ENCODE measurements at regions not wholly inside any gene's neighbourhood (a gene's known extent, or its start where the extent isn't known, plus 50 kb on each side); places are given as distances from the start of the nearest gene placed in this dataset.
A peak's percentile ranks its signal among the peaks of the same experiment; 100 is the strongest.

- BruUV-seq (replicated peaks): no TSS peak
- peak; percentile 1 for DNase-seq (ENCODE audit: unreplicated experiment)
- CTCF ChIA-PET: interaction anchor here (1.0 kb wide), 1 partner anchor 10 kb away, joined by 3 read pairs; no protein-coding TSS in a partner anchor
- Mint-ChIP-seq H3K27ac (ENCODE audit: low read depth, unreplicated experiment) (no peak overlapping the region), H3K4me1 (ENCODE audit: insufficient read depth, unreplicated experiment) (no peaks in the 10 kb centered on the region), H3K4me3 (ENCODE audit: unreplicated experiment) (no peak overlapping the region), H3K9me3 (ENCODE audit: unreplicated experiment) (no peaks in the 10 kb centered on the region), H3K27me3 (ENCODE audit: insufficient read depth, unreplicated experiment) (no peaks in the 10 kb centered on the region), H3K36me3 (ENCODE audit: insufficient read depth, unreplicated experiment) (peaks cover 6% of the 10 kb centered on the region)
- intact Hi-C loops (cut with micrococcal nuclease): loop anchor here (10.0 kb wide), 1 partner anchor 488 kb away; no protein-coding TSS in a partner anchor
- TF ChIP-seq CTCF (IDR thresholded peaks at IDR 0.05; ENCODE audit: unreplicated experiment): no peak
- POLR2A ChIA-PET: no interaction called here
Measured at GRCh38 chr4:123093236-123093635, 170.8 kb upstream of the NUDT6 start.

GRCh38 chr4:123096038-123096437, 173.6 kb upstream of the NUDT6 start:
- CTCF ChIA-PET: interaction anchor here (0.9 to 1.1 kb wide), 2 partner anchors 87 to 564 kb away, joined by 3 to 5 read pairs; no protein-coding TSS in a partner anchor

GRCh38 chr4:123102897-123103471, 180.6 kb upstream of the NUDT6 start:
- peak; percentile 49 for DNase-seq (ENCODE audit: unreplicated experiment)
- intact Hi-C loops (cut with micrococcal nuclease): loop anchor here (1.0 to 10.0 kb wide), 5 partner anchors 558 to 1222 kb away; no protein-coding TSS in a partner anchor
- ChIA-PET POLR2A (interaction anchor here (0.6 to 1.5 kb wide), 5 partner anchors 129 to 1077 kb away, joined by 3 to 4 read pairs (median 3); no protein-coding TSS in a partner anchor), CTCF (interaction anchor here (0.6 to 3.0 kb wide), 28 partner anchors 8 to 1230 kb away, joined by 3 to 17 read pairs (median 3); no protein-coding TSS in a partner anchor)
- no peaks in the 10 kb centered on the region for H3K9me3 Mint-ChIP-seq (ENCODE audit: unreplicated experiment)
- no TSS peak for BruUV-seq (replicated peaks)
- peak; percentile 58 for TF ChIP-seq CTCF (IDR thresholded peaks at IDR 0.05; ENCODE audit: unreplicated experiment)
- peaks cover 6% of the 10 kb centered on the region for H3K36me3 Mint-ChIP-seq (ENCODE audit: insufficient read depth, unreplicated experiment)
- H3K27ac Mint-ChIP-seq (ENCODE audit: low read depth, unreplicated experiment): peak overlapping the region; percentile 29
- H3K4me3 Mint-ChIP-seq (ENCODE audit: unreplicated experiment): no peak overlapping the region
- H3K4me1 Mint-ChIP-seq (ENCODE audit: insufficient read depth, unreplicated experiment): peaks cover 5% of the 10 kb centered on the region
- no peaks in the 10 kb centered on the region for H3K27me3 Mint-ChIP-seq (ENCODE audit: insufficient read depth, unreplicated experiment)

More at GRCh38 chr4:123096038-123096437, 173.6 kb upstream of the NUDT6 start:
- H3K27ac Mint-ChIP-seq (ENCODE audit: low read depth, unreplicated experiment): no peak overlapping the region
- H3K9me3 Mint-ChIP-seq (ENCODE audit: unreplicated experiment): no peaks in the 10 kb centered on the region
- peak; percentile 32 for DNase-seq (ENCODE audit: unreplicated experiment)
- no peak for TF ChIP-seq CTCF (IDR thresholded peaks at IDR 0.05; ENCODE audit: unreplicated experiment)
- no peaks in the 10 kb centered on the region for H3K4me1 Mint-ChIP-seq (ENCODE audit: insufficient read depth, unreplicated experiment)
- BruUV-seq (replicated peaks): no TSS peak
- no peak overlapping the region for H3K4me3 Mint-ChIP-seq (ENCODE audit: unreplicated experiment)
- H3K36me3 Mint-ChIP-seq (ENCODE audit: insufficient read depth, unreplicated experiment): peaks cover 2% of the 10 kb centered on the region
- POLR2A ChIA-PET: no interaction called here
- H3K27me3 Mint-ChIP-seq (ENCODE audit: insufficient read depth, unreplicated experiment): no peaks in the 10 kb centered on the region
- intact Hi-C loops (cut with micrococcal nuclease): loop anchor here (10.0 kb wide), 1 partner anchor 491 kb away; no protein-coding TSS in a partner anchor

- TF ChIP-seq CTCF (IDR thresholded peaks at IDR 0.05; ENCODE audit: unreplicated experiment): no peak
- no TSS peak for BruUV-seq (replicated peaks)
- Mint-ChIP-seq H3K4me3 (ENCODE audit: unreplicated experiment) (no peak overlapping the region), H3K27ac (ENCODE audit: low read depth, unreplicated experiment) (no peak overlapping the region), H3K9me3 (ENCODE audit: unreplicated experiment) (no peaks in the 10 kb centered on the region), H3K36me3 (ENCODE audit: insufficient read depth, unreplicated experiment) (peaks cover 6% of the 10 kb centered on the region), H3K4me1 (ENCODE audit: insufficient read depth, unreplicated experiment) (peaks cover 5% of the 10 kb centered on the region), H3K27me3 (ENCODE audit: insufficient read depth, unreplicated experiment) (no peaks in the 10 kb centered on the region)
- no peak for DNase-seq (ENCODE audit: unreplicated experiment)
- intact Hi-C loops (cut with micrococcal nuclease): loop anchor here (5.0 to 10.0 kb wide), 3 partner anchors 668 to 1220 kb away; no protein-coding TSS in a partner anchor
- ChIA-PET POLR2A (no interaction called here), CTCF (interaction anchor here (0.6 to 2.4 kb wide), 6 partner anchors 9 to 1157 kb away, joined by 3 to 8 read pairs (median 3); no protein-coding TSS in a partner anchor)
Measured at GRCh38 chr4:123104310-123105025, 182.1 kb upstream of the NUDT6 start.

Data from MCF 10A (cell line).